ENCODE measurements at regions not wholly inside any gene's neighbourhood (a gene's known extent, or its start where the extent isn't known, plus 50 kb on each side); places are given as distances from the start of the nearest gene placed in this dataset.

GRCh38 chr16:86872131-86872530 is 293.8 kb downstream of the FOXL1 start:
- TF ChIP-seq ZNF274 (IDR thresholded peaks at IDR 0.05; ENCODE audit: low read length), result no peak
- TF ChIP-seq ZNF274 (tag by site-specific recombination; IDR thresholded peaks at IDR 0.05; ENCODE audit: borderline replicate concordance), result no peak
- no peak for TF ChIP-seq ZBTB26 (tag by site-specific recombination; optimal IDR thresholded peaks at IDR 0.05)
